ENCODE measurements at regions not wholly inside any gene's neighbourhood (a gene's known extent, or its start where the extent isn't known, plus 50 kb on each side); places are given as distances from the start of the nearest gene placed in this dataset.

- TF ChIP-seq CBX3 (IDR thresholded peaks at IDR 0.05; ENCODE audit: low read depth) (no peak), SP1 (IDR thresholded peaks at IDR 0.05; ENCODE audit: low read depth) (no peak), CEBPB (IDR thresholded peaks at IDR 0.05; ENCODE audit: low read depth) (no peak), ZFX (IDR thresholded peaks at IDR 0.05) (no peak)
Measured at GRCh38 chr13:84954636-84955035, 844.6 kb downstream of the SLITRK6 start (continued).

GRCh38 chr13:84951128-84951527 is 848.1 kb downstream of the SLITRK6 start:
- H3K4me2 ChIP-seq (ENCODE audit: low read length), result no peak overlapping the region
- H3K4me3 ChIP-seq (replicated peaks in 1 of 2; ENCODE audit: low read depth in 1 of 2, low read length in 2 of 2), result no peak overlapping the region
- H3K27ac ChIP-seq (ENCODE audit: low read depth, low read length), result no peak overlapping the region
- no peak for ATAC-seq
- H3K4me1 ChIP-seq (ENCODE audit: control insufficient read depth in 1 of 2, insufficient read depth in 2 of 2, low read length in 2 of 2), result no peaks in the 10 kb centered on the region
- ChIA-PET RAD21 (ENCODE audit: low non-redundant PET in 1 of 2, low total read pairs in 2 of 2, uncharacterized antibody in 2 of 2, unreplicated experiment in 2 of 2) (no interaction called here), CTCF (no interaction called here), POLR2A (no interaction called here)
- no peaks in the 10 kb centered on the region for H3K9me2 ChIP-seq (ENCODE audit: insufficient read depth)
- intact Hi-C loops (cut with micrococcal nuclease), result no loop called here
- no peaks in the 10 kb centered on the region for H3K27me3 ChIP-seq (ENCODE audit: insufficient read depth, low read length)
- H3K9me3 ChIP-seq (ENCODE audit: control insufficient read depth in 1 of 2, insufficient read depth in 1 of 2, low read depth in 1 of 2, low read length in 2 of 2), result peaks cover 0 to 4% of the 10 kb centered on the region in 2 experiments; a peak in 1 of 4 replicates
- no peak overlapping the region for H3K9ac ChIP-seq (ENCODE audit: low read length)
- H3K79me2 ChIP-seq (ENCODE audit: insufficient read depth, low read length), result no peaks in the 10 kb centered on the region
- no peak overlapping the region for H2AFZ ChIP-seq (ENCODE audit: low read depth, low read length, poor library complexity, severe bottlenecking)
- H4K20me1 ChIP-seq (ENCODE audit: insufficient read depth), result no peaks in the 10 kb centered on the region
- BruUV-seq (replicated peaks), result no TSS peak
- no peak for DNase-seq (ENCODE audit: low read depth, low spot score)
- TF ChIP-seq CEBPB (IDR thresholded peaks at IDR 0.05; ENCODE audit: low read depth), result no peak
- no peak for TF ChIP-seq TCF7L2 (IDR thresholded peaks at IDR 0.05; ENCODE audit: borderline replicate concordance, extremely low read depth, insufficient read depth, insufficient read length)
- TF ChIP-seq ZFX (IDR thresholded peaks at IDR 0.05), result no peak
- TF ChIP-seq REST (IDR thresholded peaks at IDR 0.05; ENCODE audit: low read depth), result no peak
- TF ChIP-seq POLR2A (IDR thresholded peaks at IDR 0.05; ENCODE audit: borderline replicate concordance, extremely low read depth, insufficient read depth, insufficient read length), result no peak
- TF ChIP-seq EZH2phosphoT487 (IDR thresholded peaks at IDR 0.05; ENCODE audit: borderline replicate concordance), result no peak
- no peak for TF ChIP-seq ZBTB33 (IDR thresholded peaks at IDR 0.05; ENCODE audit: extremely low read depth, insufficient replicate concordance, low read length)
- no peak for TF ChIP-seq POLR2AphosphoS5 (IDR thresholded peaks at IDR 0.05; ENCODE audit: low read depth, low read length)
- H3K36me3 ChIP-seq (ENCODE audit: control insufficient read depth in 1 of 2, insufficient read depth in 2 of 2, low read length in 2 of 2), result no peaks in the 10 kb centered on the region

Measured in HCT116 (cell line).